Caco-2 (cell line): ENCODE measurements at regions not wholly inside any gene's neighbourhood (a gene's known extent, or its start where the extent isn't known, plus 50 kb on each side); places are given as distances from the start of the nearest gene placed in this dataset.

Source experiments
- BruUV-seq: library from RNA; stranded (reverse); fragments of 400-500 nt; replicated peaks from 2 replicates; lab custom pipeline; 2021; lab: Mats Ljungman, UMichigan
- CTCF ChIA-PET: fragments of 300-600 bp; sonication (Branson Sonifier 250); formaldehyde crosslinking; loops from one replicate; lab custom pipeline; 2022; ENCODE audit warnings: antibody characterized with exemption; lab: Charles Lee
- POLR2A ChIA-PET: fragments of 300-600 bp; sonication (Branson Sonifier 250); formaldehyde crosslinking; loops from one replicate; lab custom pipeline; 2022; ENCODE audit warnings: antibody characterized with exemption; lab: Charles Lee
- DNase-seq, 2 experiments: peaks; one replicate each; pipeline versions ENCODE4 v3.0.0 to v3.0.0-alpha.2; 2020 to 2022
- H3K27me3 ChIP-seq: replicated peaks from 2 replicates; pipeline ENCODE4 v1.6.0; 2011; ENCODE audit warnings: low read length; ENCODE audit not compliant: control insufficient read depth, insufficient read depth
- H3K36me3 ChIP-seq: 2 replicates; pipeline ENCODE4 v1.5.1; 2011; ENCODE audit warnings: low read length; ENCODE audit not compliant: control insufficient read depth, insufficient read depth
- H3K4me1 ChIP-seq: fragments of 250-450 bp; sonication (Bioruptor Pico); 2 replicates; pipeline ENCODE4 v1.5.1; 2020; ENCODE audit warnings: mild to moderate bottlenecking
- H3K4me3 ChIP-seq: 2 replicates; pipeline ENCODE4 v1.5.1; 2011; ENCODE audit warnings: low read depth, mild to moderate bottlenecking, control low read depth, low read length
- H3K9me3 ChIP-seq: fragments of 250-450 bp; sonication (Bioruptor Pico); 2 replicates; pipeline ENCODE4 v1.5.1; 2020; ENCODE audit warnings: mild to moderate bottlenecking, moderate library complexity
- H3K27ac Mint-ChIP-seq: one replicate; pipeline ENCODE4 v1.8.0; 2022; ENCODE audit warnings: mixed read lengths; ENCODE audit not compliant: unreplicated experiment
- H3K27me3 Mint-ChIP-seq: one replicate; pipeline ENCODE4 v1.8.0; 2022; ENCODE audit warnings: mixed read lengths; ENCODE audit not compliant: insufficient read depth, unreplicated experiment
- H3K36me3 Mint-ChIP-seq: one replicate; pipeline ENCODE4 v1.8.0; 2022; ENCODE audit warnings: mild to moderate bottlenecking, mixed read lengths; ENCODE audit not compliant: insufficient read depth, unreplicated experiment
- H3K4me1 Mint-ChIP-seq: one replicate; pipeline ENCODE4 v1.8.0; 2022; ENCODE audit warnings: low read depth, mixed read lengths; ENCODE audit not compliant: unreplicated experiment
- H3K4me3 Mint-ChIP-seq: one replicate; pipeline ENCODE4 v1.8.0; 2022; ENCODE audit warnings: mild to moderate bottlenecking, moderate library complexity, mixed read lengths; ENCODE audit not compliant: unreplicated experiment
- H3K9me3 Mint-ChIP-seq: one replicate; pipeline ENCODE4 v1.8.0; 2022; ENCODE audit warnings: mixed read lengths; ENCODE audit not compliant: unreplicated experiment
- intact Hi-C: fragments of 100-400 bp; cut with micrococcal nuclease; formaldehyde crosslinking; loops from one replicate; pipeline ENCODE4 v1.10.0; 2022; ENCODE audit not compliant: unreplicated experiment
- TF ChIP-seq, protein P1 (sequence below), 2 experiments: fragments of 200-600 bp in 1 of 2; IDR thresholded peaks; 1 replicate in 1 of 2; 2 replicates in 1 of 2; pipeline versions ENCODE4 v1.5.1 to v1.8.0; 2011 to 2022; ENCODE audit warnings: antibody characterized with exemption in 1 of 2, control low read depth in 1 of 2, inconsistent platforms in 1 of 2, low read depth in 1 of 2, low read length in 1 of 2, mild to moderate bottlenecking in 1 of 2, moderate library complexity in 1 of 2; ENCODE audit not compliant: insufficient read depth in 1 of 2, severe bottlenecking in 1 of 2, unreplicated experiment in 1 of 2

DNA sequence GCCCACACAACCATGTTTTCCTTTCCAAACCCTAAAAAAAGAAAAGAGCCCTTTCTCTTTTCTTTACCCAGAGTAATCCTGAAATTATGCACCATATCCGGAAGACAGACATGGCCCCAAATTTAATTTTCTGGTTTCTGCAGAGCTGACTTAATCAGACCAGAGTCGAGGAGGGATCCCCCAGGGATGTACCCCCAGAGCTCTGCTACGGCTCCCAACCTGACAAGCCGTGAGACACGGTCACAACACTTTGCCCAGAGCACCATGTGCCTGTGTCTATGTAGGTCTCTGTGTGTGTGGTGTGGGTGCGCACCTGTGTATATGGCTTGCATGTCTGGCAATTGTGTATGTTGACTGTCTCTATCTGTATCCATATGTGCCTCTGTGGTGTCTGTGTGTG, 77.6 kb upstream of the CLMN start:
- Mint-ChIP-seq H3K27ac (no peak overlapping the region), H3K4me3 (no peak overlapping the region), H3K27me3 (no peaks in the 10 kb centered on the region), H3K36me3 (no peaks in the 10 kb centered on the region), H3K9me3 (peaks cover 11% of the 10 kb centered on the region), H3K4me1 (no peaks in the 10 kb centered on the region)
- Histone ChIP-seq H3K9me3 (no peaks in the 10 kb centered on the region), H3K36me3 (no peaks in the 10 kb centered on the region), H3K4me1 (no peaks in the 10 kb centered on the region), H3K4me3 (no peak overlapping the region), H3K27me3 (no peaks in the 10 kb centered on the region)
- CTCF ChIA-PET = no interaction called here
- DNase-seq = no peak
- TF ChIP-seq, protein P1, sequence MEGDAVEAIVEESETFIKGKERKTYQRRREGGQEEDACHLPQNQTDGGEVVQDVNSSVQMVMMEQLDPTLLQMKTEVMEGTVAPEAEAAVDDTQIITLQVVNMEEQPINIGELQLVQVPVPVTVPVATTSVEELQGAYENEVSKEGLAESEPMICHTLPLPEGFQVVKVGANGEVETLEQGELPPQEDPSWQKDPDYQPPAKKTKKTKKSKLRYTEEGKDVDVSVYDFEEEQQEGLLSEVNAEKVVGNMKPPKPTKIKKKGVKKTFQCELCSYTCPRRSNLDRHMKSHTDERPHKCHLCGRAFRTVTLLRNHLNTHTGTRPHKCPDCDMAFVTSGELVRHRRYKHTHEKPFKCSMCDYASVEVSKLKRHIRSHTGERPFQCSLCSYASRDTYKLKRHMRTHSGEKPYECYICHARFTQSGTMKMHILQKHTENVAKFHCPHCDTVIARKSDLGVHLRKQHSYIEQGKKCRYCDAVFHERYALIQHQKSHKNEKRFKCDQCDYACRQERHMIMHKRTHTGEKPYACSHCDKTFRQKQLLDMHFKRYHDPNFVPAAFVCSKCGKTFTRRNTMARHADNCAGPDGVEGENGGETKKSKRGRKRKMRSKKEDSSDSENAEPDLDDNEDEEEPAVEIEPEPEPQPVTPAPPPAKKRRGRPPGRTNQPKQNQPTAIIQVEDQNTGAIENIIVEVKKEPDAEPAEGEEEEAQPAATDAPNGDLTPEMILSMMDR (IDR thresholded peaks at IDR 0.05; ENCODE audit: insufficient read depth in 1 of 2, low read depth in 1 of 2, low read length in 1 of 2, severe bottlenecking in 1 of 2, unreplicated experiment in 1 of 2) = no peak
- BruUV-seq = no TSS peak
- intact Hi-C loops = no loop called here
- POLR2A ChIA-PET = no interaction called here

DNA sequence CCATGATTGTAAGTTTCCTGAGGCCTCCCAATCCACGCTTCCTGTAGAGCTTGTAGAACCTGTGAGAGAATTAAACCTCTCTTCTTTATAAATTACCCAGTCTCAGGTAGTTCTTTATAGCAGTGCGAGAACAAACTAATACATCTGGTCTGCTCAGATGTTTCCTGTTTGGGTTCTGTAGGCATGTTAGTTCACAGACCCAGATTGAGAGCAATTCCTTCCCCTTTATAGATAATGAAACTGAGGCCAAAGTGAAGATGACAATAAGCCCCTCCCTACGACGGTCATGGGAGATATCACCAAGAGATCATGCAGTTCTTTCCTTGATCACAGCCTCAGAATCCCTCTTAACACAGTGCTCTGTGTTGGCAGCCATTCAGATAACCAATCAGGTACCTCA, 76.5 kb upstream of the CLMN start:
- Histone ChIP-seq H3K9me3 (no peaks in the 10 kb centered on the region), H3K36me3 (no peaks in the 10 kb centered on the region), H3K27me3 (no peaks in the 10 kb centered on the region), H3K4me1 (no peaks in the 10 kb centered on the region), H3K4me3 (no peak overlapping the region)
- no peak for DNase-seq
- BruUV-seq = no TSS peak
- no peaks in the 10 kb centered on the region for H3K4me1 Mint-ChIP-seq
- H3K27ac Mint-ChIP-seq = no peak overlapping the region
- CTCF ChIA-PET = no interaction called here
- H3K9me3 Mint-ChIP-seq = peaks cover 11% of the 10 kb centered on the region
- no peaks in the 10 kb centered on the region for H3K27me3 Mint-ChIP-seq
- H3K4me3 Mint-ChIP-seq = no peak overlapping the region
- H3K36me3 Mint-ChIP-seq = no peaks in the 10 kb centered on the region
- intact Hi-C loops = no loop called here
- POLR2A ChIA-PET = no interaction called here
- TF ChIP-seq, protein P1 (IDR thresholded peaks at IDR 0.05; ENCODE audit: insufficient read depth in 1 of 2, low read depth in 1 of 2, low read length in 1 of 2, severe bottlenecking in 1 of 2, unreplicated experiment in 1 of 2) = no peak

DNA sequence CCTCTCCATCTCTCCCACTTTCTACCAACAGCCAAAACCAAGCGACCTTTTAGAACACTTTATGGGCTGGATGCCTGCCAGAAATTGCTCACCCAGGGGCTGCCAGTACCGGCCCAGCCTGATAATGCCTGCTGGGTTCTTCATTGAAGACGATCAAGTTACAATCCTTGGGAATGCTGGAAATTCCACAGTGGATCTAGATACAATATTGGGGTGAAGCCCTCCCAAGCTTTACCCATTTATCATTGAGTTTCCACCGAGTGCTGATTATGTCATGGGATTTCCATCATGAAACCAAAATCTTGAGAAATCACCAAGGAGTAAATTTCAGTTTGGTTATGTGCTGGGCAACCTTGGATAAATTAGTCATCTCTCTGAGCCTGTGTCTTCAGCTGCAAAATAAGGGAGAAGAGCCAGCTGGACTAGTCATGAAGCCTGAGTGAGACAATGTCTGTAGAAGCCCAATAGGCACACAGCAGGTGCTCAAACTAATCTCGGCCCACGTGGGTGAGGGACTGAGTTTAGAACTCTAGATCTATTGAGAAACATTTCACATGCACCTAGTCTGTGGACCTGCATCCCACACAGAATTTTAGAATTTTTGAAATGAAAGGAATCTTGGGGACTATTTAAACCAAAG, 75.5 kb upstream of the CLMN start:
- H3K4me3 Mint-ChIP-seq = no peak overlapping the region
- ChIA-PET POLR2A (no interaction called here), CTCF (no interaction called here)
- H3K9me3 Mint-ChIP-seq = peaks cover 11% of the 10 kb centered on the region
- H3K4me1 ChIP-seq = no peaks in the 10 kb centered on the region
- H3K36me3 ChIP-seq = no peaks in the 10 kb centered on the region
- H3K9me3 ChIP-seq = no peaks in the 10 kb centered on the region
- H3K27ac Mint-ChIP-seq = no peak overlapping the region
- H3K4me1 Mint-ChIP-seq = no peaks in the 10 kb centered on the region
- no peaks in the 10 kb centered on the region for H3K27me3 ChIP-seq
- intact Hi-C loops = no loop called here
- H3K36me3 Mint-ChIP-seq = no peaks in the 10 kb centered on the region
- DNase-seq = no peak
- BruUV-seq = no TSS peak
- no peaks in the 10 kb centered on the region for H3K27me3 Mint-ChIP-seq
- H3K4me3 ChIP-seq = no peak overlapping the region
- TF ChIP-seq, protein P1 (IDR thresholded peaks at IDR 0.05; ENCODE audit: insufficient read depth in 1 of 2, low read depth in 1 of 2, low read length in 1 of 2, severe bottlenecking in 1 of 2, unreplicated experiment in 1 of 2) = no peak
